ENCODE measurements at regions not wholly inside any gene's neighbourhood (a gene's known extent, or its start where the extent isn't known, plus 50 kb on each side); places are given as distances from the start of the nearest gene placed in this dataset.

DNA sequence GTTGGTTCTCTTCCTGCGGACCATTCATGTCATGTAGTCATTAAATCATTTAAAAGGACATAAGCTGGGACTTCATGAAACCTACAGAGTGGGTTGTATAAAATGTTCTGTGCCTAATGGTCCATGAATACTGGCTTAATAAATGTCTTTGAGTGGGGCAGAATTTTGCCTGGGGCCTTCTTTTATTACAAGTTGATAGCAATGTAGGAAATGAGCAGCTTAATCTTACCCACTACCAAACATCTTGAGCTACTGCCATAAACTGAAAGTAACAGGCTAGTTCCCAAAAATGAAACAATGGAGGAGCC lies 130.9 kb downstream of the TMEM17 start:
- Histone ChIP-seq H3K27ac (no peak overlapping the region), H3K27me3 (no peaks in the 10 kb centered on the region), H3K36me3 (no peaks in the 10 kb centered on the region), H3K4me1 (no peaks in the 10 kb centered on the region), H3K4me3 (no peak overlapping the region), H3K9me3 (no peaks in the 10 kb centered on the region)
- intact Hi-C loops (cut with DNase I; ENCODE audit: low total_unique reads), result no loop called here
- no peak for TF ChIP-seq POLR2A (IDR thresholded peaks at IDR 0.05)
- no peak for DNase-seq

DNA sequence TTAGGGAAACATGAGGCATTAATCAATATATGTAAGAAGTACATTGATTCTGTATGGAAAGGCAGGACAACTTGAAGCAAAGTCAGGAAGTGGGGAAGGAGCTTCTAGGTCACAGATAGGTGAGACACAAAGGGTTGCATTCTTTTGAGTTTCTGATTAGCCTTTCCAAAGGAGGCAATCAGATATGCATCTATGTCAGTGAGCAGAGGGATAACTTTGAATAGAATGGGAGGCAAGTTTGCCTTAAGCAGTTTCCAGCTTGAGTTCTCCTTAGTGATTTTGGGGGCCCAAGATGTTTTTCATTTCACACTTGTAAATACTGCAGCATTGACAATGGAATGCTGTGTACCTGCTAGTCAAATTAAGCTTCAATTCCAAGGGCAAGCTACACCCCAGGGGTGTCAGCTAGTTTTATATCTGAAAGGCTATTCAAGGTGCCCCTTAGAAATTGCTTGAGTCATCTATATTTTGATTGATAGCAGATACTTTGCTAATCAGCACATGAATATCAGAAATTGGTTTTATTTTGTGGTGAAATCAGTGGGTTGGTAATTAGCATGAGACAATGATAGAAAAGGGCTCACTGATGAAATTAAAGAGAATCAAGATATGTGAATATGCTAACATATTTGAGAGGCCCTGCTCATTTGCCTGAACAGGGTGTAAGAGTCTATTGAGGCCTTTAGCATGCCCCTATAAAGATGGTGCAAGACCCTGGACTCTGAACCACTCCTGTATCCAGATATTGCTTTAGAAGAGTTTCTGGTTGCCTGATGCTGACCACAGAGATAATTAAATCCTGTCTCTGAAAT lies 131.5 kb downstream of the TMEM17 start:
- intact Hi-C loops (cut with DNase I; ENCODE audit: low total_unique reads), result no loop called here
- TF ChIP-seq, protein P1, sequence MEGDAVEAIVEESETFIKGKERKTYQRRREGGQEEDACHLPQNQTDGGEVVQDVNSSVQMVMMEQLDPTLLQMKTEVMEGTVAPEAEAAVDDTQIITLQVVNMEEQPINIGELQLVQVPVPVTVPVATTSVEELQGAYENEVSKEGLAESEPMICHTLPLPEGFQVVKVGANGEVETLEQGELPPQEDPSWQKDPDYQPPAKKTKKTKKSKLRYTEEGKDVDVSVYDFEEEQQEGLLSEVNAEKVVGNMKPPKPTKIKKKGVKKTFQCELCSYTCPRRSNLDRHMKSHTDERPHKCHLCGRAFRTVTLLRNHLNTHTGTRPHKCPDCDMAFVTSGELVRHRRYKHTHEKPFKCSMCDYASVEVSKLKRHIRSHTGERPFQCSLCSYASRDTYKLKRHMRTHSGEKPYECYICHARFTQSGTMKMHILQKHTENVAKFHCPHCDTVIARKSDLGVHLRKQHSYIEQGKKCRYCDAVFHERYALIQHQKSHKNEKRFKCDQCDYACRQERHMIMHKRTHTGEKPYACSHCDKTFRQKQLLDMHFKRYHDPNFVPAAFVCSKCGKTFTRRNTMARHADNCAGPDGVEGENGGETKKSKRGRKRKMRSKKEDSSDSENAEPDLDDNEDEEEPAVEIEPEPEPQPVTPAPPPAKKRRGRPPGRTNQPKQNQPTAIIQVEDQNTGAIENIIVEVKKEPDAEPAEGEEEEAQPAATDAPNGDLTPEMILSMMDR (IDR thresholded peaks at IDR 0.05), result no peak
- TF ChIP-seq POLR2A (IDR thresholded peaks at IDR 0.05), result no peak

DNA sequence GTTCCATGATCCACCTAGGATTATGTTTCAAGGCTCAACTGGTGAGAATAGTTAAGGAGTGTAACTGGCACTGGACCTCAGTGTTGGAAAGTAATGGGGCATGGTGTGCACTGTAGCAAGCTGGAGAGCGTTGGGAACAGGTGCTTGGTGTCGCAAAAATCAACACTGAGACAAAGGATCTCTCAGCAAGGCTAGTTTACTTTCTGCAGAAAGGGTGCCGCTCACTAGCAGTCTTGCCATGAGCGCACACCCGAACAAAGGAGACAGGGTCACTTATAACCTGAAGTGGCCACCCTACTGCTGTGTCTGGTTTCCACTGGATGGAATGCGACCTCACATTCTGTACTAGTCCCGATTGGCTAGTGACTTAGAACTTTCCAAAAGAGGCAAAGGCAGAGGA lies 133.2 kb downstream of the TMEM17 start:
- no peak for DNase-seq
- intact Hi-C loops (cut with DNase I; ENCODE audit: low total_unique reads), result no loop called here
- TF ChIP-seq, protein P1 (IDR thresholded peaks at IDR 0.05), result no peak
- no peak for TF ChIP-seq POLR2A (IDR thresholded peaks at IDR 0.05)
- Histone ChIP-seq H3K4me3 (no peak overlapping the region), H3K9me3 (no peaks in the 10 kb centered on the region), H3K36me3 (no peaks in the 10 kb centered on the region), H3K4me1 (no peaks in the 10 kb centered on the region), H3K27me3 (no peaks in the 10 kb centered on the region), H3K27ac (no peak overlapping the region)

More for the DNA sequence above, 131.5 kb downstream of the TMEM17 start:
- no peaks in the 10 kb centered on the region for H3K4me1 ChIP-seq
- no peak for DNase-seq
- H3K36me3 ChIP-seq, result no peaks in the 10 kb centered on the region
- H3K4me3 ChIP-seq, result no peak overlapping the region
- no peak overlapping the region for H3K27ac ChIP-seq
- H3K9me3 ChIP-seq, result no peaks in the 10 kb centered on the region
- H3K27me3 ChIP-seq, result no peaks in the 10 kb centered on the region

DNA sequence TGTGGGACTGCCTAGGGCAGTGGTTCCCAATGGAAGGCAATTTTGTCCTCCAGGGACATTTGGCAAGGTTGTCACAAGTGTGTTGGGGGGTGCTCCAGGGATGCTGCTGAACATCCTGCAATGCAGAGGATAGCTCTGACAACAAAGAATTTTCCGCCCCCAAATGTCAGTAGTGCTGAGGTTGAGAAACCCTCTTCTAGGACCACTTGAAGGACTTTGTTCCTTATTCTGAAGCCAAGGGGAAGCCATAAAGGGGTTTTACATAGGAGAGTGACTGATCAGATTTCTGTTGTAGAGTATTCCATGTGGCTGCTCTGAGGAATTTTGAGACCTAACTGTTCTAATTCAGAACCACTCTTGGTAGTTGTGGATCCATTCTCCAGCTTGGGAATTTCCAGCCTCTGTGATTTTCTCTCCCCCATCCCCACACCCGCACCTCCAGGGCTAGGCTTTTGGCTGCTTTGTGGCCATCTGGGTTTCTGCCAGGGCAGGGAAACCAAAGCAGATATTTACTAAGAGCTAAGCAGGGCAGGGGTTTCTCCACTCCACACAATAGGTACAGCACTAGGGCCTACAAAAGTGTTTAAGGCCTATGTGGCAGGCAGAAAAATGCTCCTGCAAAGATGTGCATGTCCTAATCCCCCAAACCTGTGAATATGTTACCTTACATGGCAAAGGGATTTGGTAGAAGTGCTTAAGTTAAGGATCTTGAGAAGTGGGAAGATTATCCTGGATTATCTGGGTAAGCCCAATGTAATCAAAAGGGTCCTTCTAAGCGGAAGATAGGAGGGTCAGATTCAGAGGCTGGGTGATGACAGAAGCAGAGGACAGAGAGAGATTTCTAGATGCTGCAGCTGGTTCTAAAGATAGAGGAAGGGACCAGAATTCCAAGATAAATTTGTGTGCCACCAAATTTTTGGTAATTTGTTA lies 135.4 kb downstream of the TMEM17 start:
- Histone ChIP-seq H3K36me3 (no peaks in the 10 kb centered on the region), H3K4me3 (no peak overlapping the region), H3K9me3 (no peaks in the 10 kb centered on the region), H3K27ac (no peak overlapping the region), H3K4me1 (no peaks in the 10 kb centered on the region), H3K27me3 (no peaks in the 10 kb centered on the region)
- no peak for DNase-seq
- intact Hi-C loops (cut with DNase I; ENCODE audit: low total_unique reads), result no loop called here
- TF ChIP-seq, protein P1 (IDR thresholded peaks at IDR 0.05), result no peak
- TF ChIP-seq POLR2A (IDR thresholded peaks at IDR 0.05), result no peak

DNA sequence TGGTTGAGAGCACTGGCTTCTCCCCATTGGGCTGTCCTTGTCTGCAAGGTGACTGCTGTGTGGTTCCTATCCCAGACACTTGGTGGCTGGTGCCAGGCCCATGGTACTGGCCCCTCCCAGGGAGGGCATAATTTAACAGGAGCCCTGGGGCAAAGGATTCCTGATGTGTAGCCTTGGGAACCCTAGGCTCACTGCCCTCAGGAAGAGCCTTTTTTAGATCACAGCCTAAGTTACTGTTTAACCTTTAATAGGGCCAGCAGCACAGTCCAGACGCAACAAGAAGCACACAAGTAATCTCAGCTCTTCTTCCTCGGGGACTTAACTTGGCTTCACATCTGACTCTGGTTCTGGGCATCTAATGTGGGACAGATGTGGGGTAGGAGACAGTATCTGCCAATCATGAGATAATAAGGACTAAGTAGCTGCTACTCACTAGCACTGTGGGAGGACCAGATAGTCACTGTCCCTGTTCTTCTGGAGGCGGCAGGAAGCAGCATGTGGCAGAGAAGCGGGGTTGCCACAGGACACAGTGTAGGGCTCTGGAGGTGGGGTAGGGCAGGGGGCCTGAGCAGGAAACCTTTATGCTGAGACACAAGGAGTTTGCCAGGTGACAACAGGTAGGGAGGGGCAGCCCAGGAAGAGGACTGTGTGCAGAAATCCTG lies 136.3 kb downstream of the TMEM17 start:
- Histone ChIP-seq H3K27ac (no peak overlapping the region), H3K9me3 (no peaks in the 10 kb centered on the region), H3K4me1 (no peaks in the 10 kb centered on the region), H3K4me3 (no peak overlapping the region), H3K27me3 (no peaks in the 10 kb centered on the region), H3K36me3 (no peaks in the 10 kb centered on the region)
- intact Hi-C loops (cut with DNase I; ENCODE audit: low total_unique reads), result no loop called here
- no peak for TF ChIP-seq POLR2A (IDR thresholded peaks at IDR 0.05)
- TF ChIP-seq, protein P1 (IDR thresholded peaks at IDR 0.05), result no peak
- no peak for DNase-seq

Data from uterus (tissue), 3 donors.